NAMALWA (cell line): ENCODE measurements at regions not wholly inside any gene's neighbourhood (a gene's known extent, or its start where the extent isn't known, plus 50 kb on each side); places are given as distances from the start of the nearest gene placed in this dataset.
"Not testable (repeated sequence)": the region's sequence is repeated elsewhere in the genome, so short reads cannot be mapped to it uniquely, and the experiment has no call there.

ENCODE experiments used
- DNase-seq: peaks from one replicate; pipeline ENCODE4 v3.0.0-alpha.2; 2015; ENCODE audit warnings: low spot score

DNA sequence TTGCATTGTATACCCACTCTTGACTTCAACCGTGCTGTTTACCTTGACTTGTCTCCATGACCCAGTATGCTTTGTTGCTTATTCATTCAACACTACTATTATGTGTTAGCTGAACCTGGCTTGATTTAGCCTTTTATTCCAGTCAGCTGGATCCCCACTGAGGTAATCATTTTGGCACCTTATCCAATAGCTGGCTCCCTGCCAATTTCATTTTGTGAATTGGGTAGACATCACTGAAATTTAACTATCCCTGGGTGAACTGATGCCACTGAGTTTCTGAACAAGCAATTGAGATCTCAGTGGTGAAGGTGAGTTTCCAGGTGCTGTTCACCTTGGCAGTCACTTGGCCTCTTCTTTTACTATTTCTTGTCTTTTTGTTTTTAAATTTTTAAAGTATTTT lies 584.3 kb downstream of the ADCYAP1 start:
- no peak for DNase-seq

DNA sequence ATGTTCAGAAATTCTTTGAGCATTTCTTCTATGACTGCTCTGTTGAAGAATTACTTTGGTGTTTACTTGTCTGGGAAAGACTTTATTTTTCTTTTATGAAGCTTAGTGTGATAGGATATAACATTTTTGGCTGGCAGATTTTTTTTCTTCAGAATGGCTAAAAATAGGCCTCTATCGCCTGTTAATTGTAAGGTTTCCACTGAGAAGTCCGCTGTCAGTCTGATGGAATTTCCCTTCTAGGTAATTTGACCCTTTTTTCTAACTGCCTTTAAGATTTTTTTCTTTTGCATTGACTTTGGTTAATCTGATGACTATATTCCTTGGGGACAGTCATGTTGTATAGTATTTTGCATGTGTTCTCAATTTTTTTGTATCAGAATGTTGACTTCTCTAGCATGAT lies 590.7 kb downstream of the ADCYAP1 start:
- DNase-seq = no peak

DNA sequence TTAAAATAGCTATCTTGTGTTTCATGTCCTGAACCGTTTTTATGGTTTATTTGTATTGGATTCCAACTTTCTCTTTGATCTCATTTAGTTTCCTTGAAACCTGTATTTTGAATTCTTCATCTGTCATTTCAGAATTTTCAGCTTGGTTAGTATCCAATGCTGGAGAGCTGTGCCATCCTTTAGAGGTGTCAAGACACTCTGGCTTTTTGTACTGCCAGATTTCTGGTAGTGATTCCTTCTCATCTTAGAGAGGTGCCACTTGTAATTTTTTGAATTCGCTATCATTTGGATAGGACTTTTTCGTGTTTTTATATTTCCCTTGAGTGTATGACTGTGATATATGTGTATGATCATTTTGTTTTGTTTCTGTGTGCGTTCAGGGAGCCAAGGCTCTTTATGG lies 591.4 kb downstream of the ADCYAP1 start:
- no peak for DNase-seq

DNA sequence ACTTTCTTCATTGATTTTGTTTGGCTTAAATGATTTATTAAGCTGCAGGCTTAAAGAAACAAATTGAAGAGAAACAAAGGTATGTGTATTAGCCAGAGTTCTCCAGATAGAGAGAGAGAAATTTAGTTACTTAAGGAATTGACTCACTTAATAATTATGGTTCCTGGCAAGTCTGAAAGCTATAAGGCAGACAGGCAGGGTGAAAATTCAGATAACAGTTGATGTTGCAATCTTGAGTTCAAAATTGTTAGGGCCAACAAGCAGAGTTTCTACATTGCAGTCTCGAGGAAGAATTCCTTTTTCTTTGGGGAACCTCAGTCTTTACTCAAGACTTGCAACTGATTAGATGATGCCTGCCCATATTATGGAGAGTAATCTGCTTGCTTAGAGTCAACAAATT lies 593.5 kb downstream of the ADCYAP1 start:
- DNase-seq = no peak

DNA sequence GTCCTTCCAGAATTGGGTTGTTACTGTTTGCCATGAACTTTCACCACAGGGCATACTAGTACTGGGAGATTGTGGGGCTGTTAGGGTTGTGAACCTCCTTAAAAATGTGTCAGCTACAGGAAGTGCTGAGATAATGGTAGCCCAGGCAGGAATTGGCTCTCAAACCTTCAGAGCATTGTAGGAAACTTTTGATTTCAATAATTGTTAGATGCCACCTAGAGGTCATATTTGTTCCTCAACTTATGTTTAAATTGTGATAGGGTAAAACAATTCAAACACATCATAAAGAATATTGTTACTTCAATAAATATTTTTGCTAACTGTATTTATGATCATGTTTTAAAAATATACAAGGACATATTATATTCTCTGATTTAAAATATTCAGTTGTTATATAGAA lies 594.6 kb downstream of the ADCYAP1 start:
- DNase-seq = peak; percentile 6

DNA sequence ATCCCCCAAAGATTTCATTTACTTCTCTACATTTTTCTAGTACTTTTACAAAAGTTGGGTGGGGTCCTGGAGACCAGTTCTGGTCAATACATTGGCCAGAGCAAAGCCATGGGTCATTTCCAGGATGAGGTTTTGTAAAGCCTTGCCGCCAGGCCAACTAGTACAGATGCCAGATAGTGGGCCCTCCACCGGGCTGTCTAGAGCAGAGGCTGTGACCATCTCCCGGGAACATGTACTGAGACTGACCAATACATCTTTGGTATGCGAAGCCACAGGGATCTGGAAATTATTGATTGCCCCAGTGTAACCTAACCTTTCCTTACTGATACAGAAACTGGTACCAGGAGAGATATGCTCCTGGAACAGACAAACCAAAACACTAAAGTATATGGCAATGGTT lies 599.2 kb downstream of the ADCYAP1 start:
- no peak for DNase-seq

DNA sequence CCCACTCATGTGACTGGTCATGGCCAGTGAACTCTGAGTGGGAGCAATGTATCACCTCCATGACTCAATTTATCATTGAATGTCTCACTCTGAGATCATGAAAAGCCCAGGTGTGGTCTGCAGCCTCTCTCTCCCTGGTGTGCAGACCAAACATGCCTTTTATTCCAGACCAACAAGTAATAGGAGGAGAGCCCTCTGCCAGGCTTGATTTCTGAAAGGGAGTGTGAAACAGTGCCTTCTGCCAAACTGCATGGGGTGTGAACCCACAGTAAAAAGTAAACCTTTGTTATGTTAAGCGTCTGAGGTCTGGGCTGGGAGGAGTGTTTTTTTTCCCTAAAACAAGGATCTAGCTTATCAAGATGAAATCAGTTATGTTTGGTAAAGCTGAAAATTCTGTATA lies 601.2 kb downstream of the ADCYAP1 start:
- no peak for DNase-seq

DNA sequence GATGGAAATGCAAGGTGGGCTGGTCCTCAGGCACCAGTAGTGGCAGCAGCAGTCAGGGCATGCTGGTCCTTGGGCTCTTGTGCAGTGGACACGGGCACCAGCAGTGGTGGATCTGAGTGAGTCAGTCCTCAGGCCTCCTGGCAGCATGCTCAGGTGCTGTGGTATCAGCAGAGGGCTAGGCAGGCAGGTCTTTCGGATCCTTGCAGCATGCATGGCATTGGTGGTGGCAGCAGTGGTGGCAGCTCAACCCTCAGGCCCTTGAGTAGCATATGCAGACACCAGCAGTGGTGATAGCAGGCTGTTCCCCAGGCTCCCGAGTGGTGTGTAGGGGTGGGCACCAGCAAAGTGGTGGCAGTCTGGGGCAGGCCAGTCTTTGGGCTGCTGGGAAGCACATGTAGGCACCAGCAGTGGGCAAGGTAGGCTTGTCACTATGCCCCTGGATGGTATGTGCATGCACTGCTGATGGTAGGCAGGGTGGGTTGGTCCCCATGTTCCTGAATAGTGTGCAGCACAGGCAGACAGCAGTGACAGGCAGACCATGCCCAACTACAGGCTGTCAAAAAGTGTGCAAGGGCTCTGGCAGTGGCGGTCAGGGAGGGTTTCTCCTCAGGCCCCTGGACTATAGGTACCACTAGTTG lies 606.0 kb downstream of the ADCYAP1 start:
- no peak for DNase-seq

DNA sequence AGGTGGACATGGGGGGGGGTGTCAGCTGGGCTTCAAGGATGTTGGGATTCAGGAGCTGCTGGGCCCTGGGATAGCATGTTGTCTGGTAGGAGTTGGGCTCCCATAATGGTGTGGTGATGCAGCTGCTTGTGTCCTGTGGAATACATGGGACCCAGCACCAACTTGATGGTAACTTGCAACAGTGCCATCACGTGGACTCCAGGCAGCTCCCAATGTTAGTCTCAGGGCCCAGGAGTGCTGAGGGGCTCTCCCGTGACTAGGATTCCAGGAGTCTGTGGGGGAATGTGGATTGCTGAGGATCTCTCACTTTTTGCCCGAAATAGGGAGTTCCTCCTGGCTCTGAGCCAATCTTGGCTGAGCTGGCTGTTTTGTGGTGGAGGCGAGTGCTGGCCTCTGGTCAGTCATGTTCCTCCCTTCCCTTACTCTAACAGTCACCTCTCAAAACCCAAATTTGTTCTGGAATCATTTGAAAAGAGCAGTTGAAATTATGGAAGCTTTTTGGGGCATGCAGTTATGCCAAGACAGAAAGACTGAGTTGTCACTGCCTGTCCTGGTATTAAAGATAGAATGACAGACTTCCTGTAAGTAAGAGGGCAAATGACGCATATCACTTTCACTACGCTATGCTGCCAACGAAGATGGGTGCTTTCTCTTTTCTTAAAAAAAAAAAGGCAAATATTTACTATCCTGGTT lies 607.1 kb downstream of the ADCYAP1 start:
- DNase-seq = no peak

DNA sequence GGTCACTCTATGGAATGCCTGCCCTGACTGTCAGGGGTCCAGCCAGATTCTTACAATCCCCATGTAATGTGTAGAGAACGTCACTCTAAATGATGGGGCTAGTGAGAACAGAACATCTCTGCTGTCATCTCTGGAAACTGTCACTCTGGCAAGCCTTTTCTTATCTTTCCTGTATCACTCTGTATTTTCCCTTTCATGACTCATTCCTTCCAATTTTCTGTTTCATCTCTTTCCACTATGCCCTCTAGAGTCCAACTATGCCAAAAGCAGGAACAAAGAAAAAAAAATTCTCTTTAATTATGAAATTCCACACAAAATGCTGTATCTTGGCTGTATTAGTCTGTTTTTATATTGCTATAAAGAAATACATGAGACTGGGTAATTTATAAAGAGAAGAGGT lies 608.8 kb downstream of the ADCYAP1 start:
- DNase-seq = no peak

DNA sequence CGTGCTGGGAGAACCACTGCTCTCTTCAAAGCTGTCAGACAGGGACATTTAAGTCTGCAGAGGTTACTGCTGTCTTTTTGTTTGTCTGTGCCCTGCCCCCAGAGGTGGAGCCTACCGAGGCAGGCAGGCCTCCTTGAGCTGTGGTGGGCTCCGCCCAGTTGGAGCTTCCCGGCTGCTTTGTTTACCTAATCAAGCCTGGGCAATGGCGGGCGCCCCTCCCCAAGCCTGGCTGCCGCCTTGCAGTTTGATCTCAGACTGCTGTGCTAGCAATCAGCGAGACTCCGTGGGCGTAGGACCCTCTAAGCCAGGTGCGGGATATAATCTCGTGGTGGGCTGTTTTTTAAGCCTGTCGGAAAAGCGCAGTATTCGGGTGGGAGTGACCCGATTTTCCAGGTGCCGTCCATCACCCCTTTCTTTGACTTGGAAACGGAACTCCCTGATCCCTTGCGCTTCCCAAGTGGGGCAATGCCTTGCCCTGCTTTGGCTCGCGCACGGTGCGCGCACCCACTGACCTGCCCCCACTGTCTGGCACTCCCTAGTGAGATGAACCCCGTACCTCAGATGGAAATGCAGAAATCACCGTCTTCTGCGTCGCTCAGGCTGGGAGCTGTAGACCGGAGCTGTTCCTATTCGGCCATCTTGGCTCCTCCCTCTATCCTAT lies 617.0 kb downstream of the ADCYAP1 start:
- not testable (repeated sequence) for DNase-seq

DNA sequence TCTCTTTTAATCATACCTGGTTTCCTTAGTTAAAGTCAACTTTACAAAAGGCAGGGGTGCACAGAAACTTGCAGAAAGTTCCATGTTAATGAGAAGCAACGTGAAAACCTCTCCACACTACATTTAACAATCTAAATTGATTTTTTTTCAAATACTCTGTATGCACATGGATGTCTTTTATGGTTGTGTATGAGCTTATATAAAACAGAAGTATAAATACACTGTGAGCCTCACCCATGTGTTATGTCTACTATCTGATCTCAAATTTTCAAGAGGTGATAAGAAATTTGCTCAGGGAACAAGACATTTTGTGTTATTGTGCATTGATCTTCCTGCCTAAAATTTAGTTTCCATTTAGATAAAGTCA lies 617.6 kb downstream of the ADCYAP1 start:
- no peak for DNase-seq

DNA sequence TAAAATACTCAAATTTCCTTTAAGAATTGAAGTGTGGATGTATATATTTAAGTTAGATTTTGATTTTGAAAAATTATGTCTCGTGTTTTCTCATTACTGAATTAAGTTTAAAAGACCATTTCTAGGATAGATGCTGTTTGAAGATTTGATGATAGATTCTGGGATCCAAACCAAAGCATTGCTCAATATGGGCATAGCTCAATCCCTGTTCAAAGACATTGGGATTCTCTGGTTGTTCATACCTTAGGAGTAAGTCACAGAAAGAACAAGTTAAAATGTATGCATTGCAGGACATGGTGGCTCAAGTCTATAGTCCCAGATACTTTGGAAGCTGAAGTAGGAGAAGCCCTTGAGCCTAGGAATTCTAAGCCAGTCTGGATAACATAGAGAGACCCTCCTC lies 622.3 kb downstream of the ADCYAP1 start:
- DNase-seq = no peak

DNA sequence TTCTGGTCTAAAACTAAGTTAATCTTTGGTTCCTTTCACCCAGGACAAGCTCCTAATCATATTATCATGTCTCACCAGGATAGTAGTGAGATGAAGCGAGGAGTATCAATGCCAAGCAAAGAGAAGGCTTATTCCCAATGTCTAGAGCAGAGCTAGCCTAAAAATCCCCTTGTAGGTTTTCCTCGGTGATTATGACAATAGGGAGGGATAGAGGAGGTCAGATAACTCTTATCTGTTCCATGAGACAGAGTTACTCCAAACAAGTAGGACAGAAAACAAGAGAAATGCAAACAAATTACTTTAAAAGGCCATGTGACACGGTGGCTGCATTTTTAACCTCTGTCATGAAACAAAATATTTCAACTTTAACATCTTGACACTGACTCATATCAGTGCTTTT lies 623.1 kb downstream of the ADCYAP1 start:
- DNase-seq = no peak

DNA sequence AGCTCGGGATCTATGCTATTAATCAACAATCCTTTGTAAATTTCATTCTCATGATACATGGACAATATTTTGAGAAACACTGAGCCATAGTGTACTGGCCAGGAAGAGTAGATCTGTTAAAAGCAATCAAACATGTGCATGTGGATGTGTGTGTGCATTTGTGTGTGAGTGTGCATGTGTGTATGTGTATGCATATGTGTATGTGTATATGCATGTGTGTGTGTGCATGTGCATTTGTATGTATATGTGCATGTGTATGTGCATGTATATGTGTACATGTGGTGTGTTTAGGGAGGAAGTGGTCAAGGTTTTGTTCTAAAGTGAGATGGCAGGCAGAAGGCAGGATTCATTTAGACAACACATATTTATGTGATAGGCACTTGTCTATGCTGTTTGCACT lies 623.8 kb downstream of the ADCYAP1 start:
- no peak for DNase-seq

DNA sequence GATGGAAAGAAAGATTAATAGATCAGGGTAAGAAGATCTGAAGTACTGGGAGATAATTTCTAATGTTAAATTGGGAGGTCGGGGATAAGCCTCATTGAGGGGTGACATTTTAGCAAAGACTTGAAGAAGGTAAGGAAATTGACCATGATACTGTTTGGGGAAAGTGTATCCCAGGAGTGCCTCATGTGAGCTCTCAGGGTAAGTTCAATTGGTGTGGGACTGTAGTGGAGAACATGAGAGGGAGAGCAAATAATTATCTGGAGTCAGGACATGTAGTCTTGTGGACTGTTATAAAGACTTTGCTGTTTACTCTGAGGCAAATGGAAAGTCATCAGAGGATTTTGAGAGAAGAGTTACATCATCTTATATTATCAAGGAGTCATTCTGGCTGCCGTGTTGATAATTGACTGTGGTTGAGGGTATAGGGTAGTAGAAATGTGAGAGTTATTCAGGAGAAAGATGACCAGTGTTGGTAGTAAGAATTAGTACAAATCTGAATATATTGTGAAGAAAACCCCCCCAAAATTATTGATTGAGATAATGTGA lies 624.4 kb downstream of the ADCYAP1 start:
- no peak for DNase-seq

DNA sequence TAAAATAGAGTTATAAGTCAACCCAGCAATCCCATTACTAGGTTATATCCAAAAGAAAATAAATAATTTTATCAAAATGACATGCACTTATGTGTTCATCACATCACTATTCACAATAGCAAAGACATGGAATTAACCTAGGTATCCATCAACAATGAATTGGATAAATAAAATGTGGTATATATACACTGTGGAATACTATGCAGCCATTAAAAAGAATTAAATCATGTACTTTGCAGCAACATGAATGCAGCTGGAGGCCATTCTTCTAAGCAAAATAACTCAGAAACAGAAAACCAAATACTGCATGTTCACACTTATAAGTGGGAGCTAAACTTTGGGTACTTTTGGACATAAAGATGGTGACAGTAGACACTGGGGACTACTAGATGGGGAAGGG lies 626.0 kb downstream of the ADCYAP1 start:
- DNase-seq = no peak

DNA sequence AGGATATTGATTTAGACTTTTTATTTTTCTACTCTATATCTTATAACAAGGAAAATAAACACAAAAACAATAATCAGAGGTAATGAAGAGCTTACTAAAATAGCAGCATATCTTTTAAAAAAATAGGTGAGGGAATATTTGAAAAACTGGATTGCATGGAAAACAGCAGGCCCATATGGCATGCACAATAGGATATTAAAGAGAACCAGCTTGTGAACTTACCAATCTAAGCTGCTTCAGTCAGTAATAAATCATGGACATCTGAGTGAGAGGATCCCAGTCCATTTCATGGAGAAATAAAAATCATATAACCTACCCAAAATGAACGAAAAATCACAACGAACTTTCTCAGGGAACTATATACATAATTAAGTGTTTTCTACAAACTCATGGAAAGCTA lies 634.6 kb downstream of the ADCYAP1 start:
- DNase-seq = no peak

DNA sequence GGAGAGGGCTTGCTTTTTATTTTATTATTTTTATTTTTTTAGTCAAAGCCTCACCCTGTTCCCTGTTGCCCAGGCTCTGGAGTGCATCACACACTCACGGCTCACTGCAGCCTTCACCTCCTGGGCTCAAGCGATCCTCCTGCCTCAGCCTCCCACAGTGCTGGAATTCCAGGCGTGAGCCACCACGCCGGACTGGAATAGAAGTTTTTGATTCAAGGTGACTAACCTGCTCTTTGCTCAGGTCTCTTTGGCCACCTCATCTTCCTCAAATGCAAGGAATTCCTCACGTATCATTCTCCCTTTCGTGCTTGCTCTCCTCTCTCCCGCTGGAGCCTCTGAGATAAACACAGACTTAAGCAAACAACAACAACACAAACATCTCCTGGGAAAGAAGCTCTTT lies 636.8 kb downstream of the ADCYAP1 start:
- no peak for DNase-seq

DNA sequence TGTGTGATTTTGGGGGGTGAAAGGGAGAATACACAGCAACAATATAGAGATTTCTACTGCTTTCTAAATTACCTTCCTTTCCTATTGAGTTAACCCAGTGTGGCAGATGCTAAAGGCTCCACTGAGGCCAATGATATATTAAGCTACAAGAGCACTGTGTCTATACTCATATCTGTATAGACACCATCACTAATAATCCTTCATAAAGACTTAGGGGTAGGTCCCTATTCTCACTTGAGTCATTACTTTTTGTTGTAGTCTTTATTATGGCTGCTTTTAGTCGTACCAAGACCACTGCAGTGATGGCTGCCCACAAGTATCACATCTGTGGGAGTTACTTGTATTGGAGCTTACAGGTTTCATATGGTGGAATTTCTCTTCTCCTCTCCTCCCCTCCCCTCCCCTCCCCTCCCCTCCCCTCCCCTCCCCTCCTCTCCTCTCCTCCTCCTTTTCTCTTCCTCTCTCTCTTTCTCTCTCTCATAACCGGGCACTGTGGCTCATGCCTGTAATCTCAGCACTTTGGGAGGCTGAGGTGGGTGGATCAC lies 637.6 kb downstream of the ADCYAP1 start:
- no peak for DNase-seq

DNA sequence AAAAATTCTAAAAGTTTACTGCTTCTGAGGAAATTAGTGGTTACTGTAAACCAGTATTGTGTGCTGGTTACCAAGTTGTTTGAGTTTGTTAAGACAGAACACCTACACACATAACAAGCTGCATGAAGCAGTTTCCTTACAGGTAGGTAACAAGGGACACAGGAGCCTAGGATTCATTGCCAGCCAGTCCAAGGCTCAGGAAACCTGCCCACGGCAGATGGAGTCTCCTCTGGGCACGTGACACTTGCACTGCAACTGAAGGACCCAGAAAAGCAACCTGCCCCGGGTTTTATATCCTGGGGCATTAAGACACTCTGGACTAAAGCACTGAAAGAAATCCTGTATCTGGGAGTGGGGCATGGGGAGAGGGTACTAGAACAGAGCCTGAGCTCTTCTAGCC lies 639.3 kb downstream of the ADCYAP1 start:
- DNase-seq = no peak

DNA sequence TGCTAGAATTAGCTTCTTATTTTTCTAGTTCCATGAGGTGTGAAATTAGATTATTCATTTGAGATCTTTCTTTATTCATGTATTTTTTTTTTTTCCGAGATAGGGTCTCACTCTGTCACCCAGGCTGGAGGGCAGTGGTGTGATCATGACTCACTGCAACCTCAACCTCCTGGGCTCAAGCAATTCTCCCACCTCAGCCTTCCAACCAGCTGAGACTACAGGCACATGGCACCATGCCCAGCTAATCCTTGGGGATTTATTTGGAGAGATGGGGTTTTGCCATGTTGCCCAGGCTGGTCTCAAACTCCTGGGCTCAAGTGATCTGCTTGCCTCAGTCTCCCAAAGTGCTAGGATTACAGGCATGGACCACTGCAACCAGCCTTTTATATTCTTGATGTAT lies 653.0 kb downstream of the ADCYAP1 start:
- DNase-seq = not testable (repeated sequence)

DNA sequence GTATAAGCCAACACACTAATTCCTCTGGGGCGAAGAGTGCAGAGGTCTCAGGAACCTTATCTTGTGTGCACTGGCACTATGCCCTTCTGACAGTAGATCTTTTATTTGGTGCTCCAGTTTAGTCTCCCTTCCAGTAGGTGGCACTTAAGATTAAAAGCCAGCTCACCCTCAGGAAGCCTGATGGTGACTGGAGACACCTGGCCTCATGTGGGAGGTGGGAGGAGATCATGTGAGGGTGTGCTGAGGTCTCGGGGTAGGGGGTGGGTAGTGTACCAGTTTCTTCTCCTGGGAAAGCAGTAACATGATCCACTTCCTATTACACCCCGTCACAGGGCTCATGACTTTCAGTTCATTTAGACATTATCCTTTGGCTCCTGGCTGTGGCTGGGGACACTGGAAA lies 654.9 kb downstream of the ADCYAP1 start:
- DNase-seq = peak; percentile 5
